DMS153 (cell line): ENCODE measurements at regions not wholly inside any gene's neighbourhood (a gene's known extent, or its start where the extent isn't known, plus 50 kb on each side); places are given as distances from the start of the nearest gene placed in this dataset.
"Not testable (repeated sequence)": the region's sequence is repeated elsewhere in the genome, so short reads cannot be mapped to it uniquely, and the experiment has no call there.

Experiments used
- DNase-seq: peaks from one replicate; lab custom pipeline; 2025; lab: John Stamatoyannopoulos, UW

DNA sequence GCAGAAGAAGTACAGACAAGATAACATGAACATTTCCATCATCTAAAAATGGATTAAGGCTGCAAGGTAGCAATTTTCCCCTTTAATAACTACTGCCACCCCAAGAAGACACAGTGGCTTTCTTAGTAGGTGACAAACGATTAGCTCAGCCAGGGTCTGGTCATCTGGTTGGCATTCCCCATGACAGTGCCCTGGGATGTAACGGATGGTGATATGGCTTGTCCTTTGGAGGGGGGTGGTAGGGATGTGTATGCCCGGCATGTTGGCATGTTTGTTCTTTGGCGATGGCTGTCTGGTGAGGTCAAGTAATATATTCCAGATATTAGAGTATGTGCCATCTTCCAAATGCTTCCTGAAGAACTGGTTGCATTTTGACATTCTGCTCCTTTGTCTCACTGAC, 135.6 kb upstream of the ZNF536 start:
- no peak for DNase-seq

GRCh38 chr19:30237140-30237539, 135.0 kb upstream of the ZNF536 start:
- no peak for DNase-seq

- no peak for DNase-seq
Measured at GRCh38 chr19:30240904-30241695, 131.1 kb upstream of the ZNF536 start.

DNA sequence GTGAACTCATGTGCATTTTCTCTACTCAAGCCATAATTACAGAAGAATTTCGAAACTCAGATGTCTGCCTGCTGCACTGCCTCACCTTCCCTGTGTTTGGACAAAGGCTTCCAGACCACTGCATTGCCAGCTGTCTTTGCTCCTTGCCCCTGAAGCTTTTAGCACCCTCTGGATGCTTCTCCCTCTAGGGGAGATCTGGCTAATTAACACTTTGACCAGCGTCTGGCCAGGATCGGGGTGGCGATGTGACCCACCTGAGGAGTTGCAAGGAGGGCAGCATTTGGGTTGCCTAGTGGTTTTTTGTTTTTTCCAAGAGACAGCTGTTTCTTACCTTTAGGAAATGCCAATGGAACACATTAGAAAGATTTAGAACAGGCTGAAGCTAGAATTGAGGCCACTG, 127.7 kb upstream of the ZNF536 start:
- DNase-seq = no peak

GRCh38 chr19:30245401-30246039, 126.7 kb upstream of the ZNF536 start:
- no peak for DNase-seq

- no peak for DNase-seq
Measured at GRCh38 chr19:30249911-30250310, 122.3 kb upstream of the ZNF536 start.

DNA sequence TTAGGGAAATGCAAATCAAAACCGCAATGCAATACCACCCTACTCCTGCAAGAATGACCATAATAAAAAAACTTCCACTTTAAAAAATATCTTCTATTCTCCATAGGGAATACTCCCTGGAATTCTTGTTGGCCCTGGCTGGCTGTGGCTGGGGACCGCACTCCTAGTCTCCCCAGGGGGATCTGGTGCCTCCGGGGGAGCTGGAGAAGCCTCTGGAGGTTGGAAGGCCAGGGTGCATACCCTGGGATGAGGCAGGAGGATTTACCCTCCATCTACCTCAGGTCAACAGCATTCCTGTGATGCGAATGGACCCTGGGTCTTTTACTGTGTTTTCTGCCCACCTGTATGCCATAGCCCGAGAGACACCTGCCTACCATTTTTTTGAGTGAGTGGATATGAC, 120.0 kb upstream of the ZNF536 start:
- no peak for DNase-seq

DNA sequence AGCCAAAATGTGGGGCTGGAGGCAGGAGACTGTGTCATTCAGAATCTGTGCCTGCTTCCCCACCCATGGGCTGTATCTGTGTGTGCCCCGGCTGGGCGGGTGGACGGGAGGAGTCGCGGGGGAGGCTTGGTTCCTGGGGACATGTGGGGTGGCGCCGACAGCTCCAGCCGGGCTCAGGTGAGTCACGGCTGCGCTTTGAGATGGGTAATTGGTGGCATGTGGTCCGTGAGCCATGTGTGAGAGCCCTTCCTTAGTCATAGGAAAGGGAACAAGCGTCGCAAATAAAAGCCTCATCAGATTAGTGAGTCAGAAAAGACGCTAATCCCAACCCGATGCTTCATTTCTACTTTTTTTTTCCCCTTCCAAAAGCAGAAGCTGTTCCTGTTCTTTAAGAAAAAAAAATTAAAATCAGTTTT, 118.6 kb upstream of the ZNF536 start:
- no peak for DNase-seq

GRCh38 chr19:30254158-30254557, 118.0 kb upstream of the ZNF536 start:
- no peak for DNase-seq

DNA sequence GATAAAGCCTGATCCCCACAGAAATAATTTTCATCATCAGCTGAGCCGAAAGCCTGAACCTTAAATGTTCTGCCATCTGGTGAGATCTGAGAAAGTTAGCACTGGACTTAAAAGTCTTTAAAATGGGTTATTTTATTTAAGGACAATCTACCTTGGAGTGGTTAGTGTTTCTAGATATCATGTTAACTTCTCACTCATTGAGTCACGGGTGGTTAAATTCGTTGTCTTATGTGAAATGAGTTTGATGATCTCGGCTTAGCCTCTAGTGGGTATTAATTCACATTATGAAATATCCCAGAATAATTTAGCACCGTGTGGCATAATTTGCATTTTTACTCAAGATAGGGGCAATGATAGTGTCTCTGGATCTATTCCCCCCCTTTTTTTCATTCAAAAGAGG, 117.4 kb upstream of the ZNF536 start:
- no peak for DNase-seq

- DNase-seq = no peak
Measured at GRCh38 chr19:30255791-30256495, 116.2 kb upstream of the ZNF536 start.

GRCh38 chr19:30256496-30256850, 115.7 kb upstream of the ZNF536 start:
- DNase-seq = no peak

DNA sequence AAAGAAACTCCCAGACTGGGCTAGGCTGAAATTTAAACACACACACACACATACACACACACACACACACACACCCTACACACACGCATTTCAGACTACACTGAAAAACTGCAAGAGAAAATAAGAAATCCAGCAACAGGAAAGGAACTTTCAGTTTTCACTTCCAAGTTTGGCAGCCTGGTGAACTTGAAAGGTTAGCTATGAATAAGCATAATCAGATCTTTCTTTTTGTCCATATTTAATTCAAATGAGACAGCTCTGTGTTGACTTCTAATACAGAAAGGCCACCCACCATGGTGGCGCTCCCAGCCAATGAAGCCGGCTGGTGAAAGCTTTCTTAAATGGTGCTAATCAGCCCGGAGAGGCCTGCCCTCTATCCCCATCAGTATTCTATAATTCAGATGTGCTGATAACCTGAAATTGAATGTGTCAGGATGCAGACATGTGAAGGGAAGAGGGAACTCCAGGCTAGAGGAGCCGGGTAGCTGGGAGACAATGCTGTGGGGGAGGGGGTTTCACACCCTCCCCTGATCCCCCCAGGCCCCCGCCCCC, 108.3 kb upstream of the ZNF536 start:
- DNase-seq = no peak

- not testable (repeated sequence) for DNase-seq
Measured at GRCh38 chr19:30265918-30266317, 106.3 kb upstream of the ZNF536 start.

GRCh38 chr19:30266687-30267086, 105.5 kb upstream of the ZNF536 start:
- no peak for DNase-seq

DNA sequence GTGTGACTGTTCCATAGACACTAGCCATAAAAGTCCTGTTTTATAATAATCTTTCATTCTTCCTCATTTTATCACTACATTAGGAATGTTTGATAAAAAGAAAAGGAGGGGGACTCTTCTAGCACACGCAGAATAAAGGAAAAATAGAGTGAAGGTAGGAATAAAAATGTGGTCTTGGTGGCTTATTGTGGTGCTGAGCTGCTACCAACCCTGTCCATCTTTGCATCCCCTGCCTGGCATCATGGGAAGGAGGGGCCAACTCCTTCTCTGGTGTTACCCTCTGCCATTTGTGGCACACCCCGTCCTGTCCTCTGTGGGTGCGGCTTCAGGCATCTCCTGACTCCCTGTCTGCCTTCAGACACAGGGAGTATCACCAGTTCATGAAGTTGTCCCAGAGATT, 104.9 kb upstream of the ZNF536 start:
- no peak for DNase-seq

DNA sequence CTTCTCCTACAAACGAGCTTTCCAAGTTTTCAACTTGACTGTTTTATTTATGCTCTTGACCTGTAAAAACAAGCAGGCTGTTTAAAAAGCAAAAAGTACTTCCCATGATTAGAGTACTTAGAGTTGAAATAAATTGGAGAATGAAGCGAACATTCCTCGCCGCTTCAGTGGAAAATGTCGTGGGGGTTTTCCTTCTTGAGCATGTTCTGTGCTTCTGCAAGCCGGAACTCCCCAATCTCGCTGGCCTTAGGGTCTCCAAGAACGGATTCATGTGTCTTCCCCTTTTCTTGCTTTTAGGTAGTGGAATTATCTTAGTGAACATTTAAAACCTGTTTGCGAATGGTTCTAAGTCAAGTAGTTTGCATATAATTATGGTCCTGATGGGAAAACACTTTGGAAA, 103.6 kb upstream of the ZNF536 start:
- DNase-seq = no peak

DNA sequence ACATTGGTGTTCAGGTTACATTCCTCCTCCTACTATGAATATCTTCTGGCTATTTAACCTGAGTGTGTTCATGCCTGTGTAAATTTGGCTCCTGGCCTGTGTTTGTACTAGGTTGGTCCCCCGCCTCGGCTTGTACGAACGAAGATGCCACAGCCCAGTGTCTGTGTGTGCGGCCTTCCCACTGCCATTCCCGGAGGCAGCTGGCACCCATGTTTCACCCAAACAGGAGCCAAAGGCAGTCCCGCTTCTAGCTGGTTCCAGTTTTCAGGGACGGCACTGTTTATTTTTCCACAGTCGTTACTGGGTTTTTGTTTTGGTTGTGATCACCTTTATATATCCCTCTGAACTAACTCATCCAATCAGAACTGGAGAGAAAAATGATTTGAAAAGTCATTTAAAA, 102.5 kb upstream of the ZNF536 start:
- DNase-seq = no peak

GRCh38 chr19:30271816-30272215, 100.4 kb upstream of the ZNF536 start:
- DNase-seq = no peak

DNA sequence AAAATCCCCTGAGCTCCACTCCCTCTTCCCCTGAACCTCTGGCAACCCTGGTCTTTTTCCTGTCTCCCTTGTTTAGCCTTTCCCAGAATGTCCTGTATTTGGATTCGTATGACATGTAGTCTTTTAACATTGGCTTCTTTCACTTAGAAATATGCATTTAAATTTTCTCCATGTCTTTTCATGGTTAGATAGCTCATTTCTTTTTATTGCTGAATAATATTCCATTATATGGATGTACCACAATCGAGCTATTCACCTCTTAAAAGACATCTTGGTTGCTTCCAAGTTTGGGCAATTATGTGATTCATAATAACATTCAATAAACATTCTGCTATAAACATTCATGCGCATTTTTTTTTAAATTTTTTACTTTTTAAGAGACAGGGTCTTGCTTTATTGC, 99.6 kb upstream of the ZNF536 start:
- no peak for DNase-seq

DNA sequence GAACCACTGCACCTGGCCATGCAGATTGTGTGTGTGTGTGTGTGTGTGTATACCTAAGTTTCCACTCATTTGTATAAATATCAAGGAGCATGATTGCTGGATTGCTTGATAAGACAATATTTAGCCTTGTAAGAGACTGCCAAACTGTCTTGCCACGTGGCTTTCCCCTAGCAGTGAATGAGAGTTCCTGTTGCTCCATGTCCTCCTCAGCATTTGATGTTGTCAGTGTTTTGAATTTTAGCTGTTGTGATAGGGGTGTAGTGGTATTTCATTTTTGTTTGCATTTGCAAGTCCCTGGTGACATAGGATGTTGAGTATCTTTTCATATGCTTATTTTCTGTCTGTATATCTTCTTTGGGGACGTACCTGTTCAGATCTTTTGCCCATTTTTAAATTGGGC, 99.0 kb upstream of the ZNF536 start:
- DNase-seq = no peak

DNA sequence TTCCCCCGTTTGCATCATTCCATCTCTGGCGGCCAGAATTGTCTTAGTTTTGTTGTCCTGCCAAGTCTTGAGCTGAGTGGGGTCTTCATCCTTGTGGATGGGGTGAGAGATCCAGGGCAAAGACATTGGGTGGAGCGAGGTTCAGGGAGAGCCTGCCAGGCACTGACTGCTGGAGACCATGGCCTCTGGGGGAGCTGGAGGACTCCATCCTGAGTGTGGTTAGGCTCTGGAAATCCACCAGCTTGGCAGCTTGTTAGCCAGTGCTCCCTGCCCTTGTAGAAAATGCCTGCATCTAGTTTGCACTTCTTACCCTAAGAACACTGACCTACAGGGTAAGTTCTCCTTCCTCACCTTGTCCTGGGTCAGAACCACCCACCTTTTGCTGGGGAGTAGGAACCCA, 97.2 kb upstream of the ZNF536 start:
- no peak for DNase-seq
